ENCODE measurements at regions not wholly inside any gene's neighbourhood (a gene's known extent, or its start where the extent isn't known, plus 50 kb on each side); places are given as distances from the start of the nearest gene placed in this dataset.

- no peak for DNase-seq
Observed at GRCh38 chr7:45235905-45236304, 78.3 kb downstream of the RAMP3 start.

GRCh38 chr7:45236666-45237065 is 79.1 kb downstream of the RAMP3 start:
- no peak for DNase-seq

- no peak for DNase-seq
Observed at GRCh38 chr7:45237788-45238461, 80.3 kb downstream of the RAMP3 start.

- DNase-seq = no peak
Observed at GRCh38 chr7:45238806-45239205, 81.2 kb downstream of the RAMP3 start.

- no peak for DNase-seq
Observed at GRCh38 chr7:45239486-45239885, 81.9 kb downstream of the RAMP3 start.

GRCh38 chr7:45240273-45240771 is 82.7 kb downstream of the RAMP3 start:
- no peak for DNase-seq

- no peak for DNase-seq
Observed at GRCh38 chr7:45240926-45241325, 83.3 kb downstream of the RAMP3 start.

- no peak for DNase-seq
Observed at GRCh38 chr7:45241339-45242109, 83.9 kb downstream of the RAMP3 start.

- DNase-seq = no peak
Observed at GRCh38 chr7:45242261-45242660, 84.7 kb downstream of the RAMP3 start.

GRCh38 chr7:45242698-45243097 is 85.1 kb downstream of the RAMP3 start:
- DNase-seq = no peak

- DNase-seq = no peak
Observed at GRCh38 chr7:45244981-45245380, 87.4 kb downstream of the RAMP3 start.

GRCh38 chr7:45246339-45246738 is 88.7 kb downstream of the RAMP3 start:
- DNase-seq = no peak

- DNase-seq = no peak
Observed at GRCh38 chr7:45252248-45252647, 94.7 kb downstream of the RAMP3 start.

- no peak for DNase-seq
Observed at GRCh38 chr7:45252857-45253256, 95.3 kb downstream of the RAMP3 start.

- no peak for DNase-seq
Observed at GRCh38 chr7:45253368-45253767, 95.8 kb downstream of the RAMP3 start.

- DNase-seq = no peak
Observed at GRCh38 chr7:45255187-45255586, 97.6 kb downstream of the RAMP3 start.

GRCh38 chr7:45256309-45256708 is 98.7 kb downstream of the RAMP3 start:
- DNase-seq = no peak

GRCh38 chr7:45256775-45257174 is 99.2 kb downstream of the RAMP3 start:
- no peak for DNase-seq

- DNase-seq = no peak
Observed at GRCh38 chr7:45257284-45257683, 99.7 kb downstream of the RAMP3 start.

GRCh38 chr7:45258533-45259226 is 101.1 kb downstream of the RAMP3 start:
- DNase-seq = no peak

- DNase-seq = no peak
Observed at GRCh38 chr7:45259227-45259596, 101.6 kb downstream of the RAMP3 start.

- DNase-seq = peak; percentile 11
Observed at GRCh38 chr7:45259966-45260646, 102.5 kb downstream of the RAMP3 start.

GRCh38 chr7:45267262-45267661 is 109.7 kb downstream of the RAMP3 start:
- no peak for DNase-seq

All from NCI-H774 (cell line).